ENCODE measurements at regions not wholly inside any gene's neighbourhood (a gene's known extent, or its start where the extent isn't known, plus 50 kb on each side); places are given as distances from the start of the nearest gene placed in this dataset.

- no peak for TF ChIP-seq CTCF (IDR thresholded peaks at IDR 0.05; ENCODE audit: extremely low read depth in 1 of 2, insufficient read depth in 1 of 2, low read depth in 1 of 2, low read length in 2 of 2)
- TF ChIP-seq POLR2AphosphoS5 (IDR thresholded peaks at IDR 0.05; ENCODE audit: insufficient read depth, low read depth, low read length) = no peak
Observed at GRCh38 chr11:113627297-113627696, 78.8 kb downstream of the TMPRSS5 start.

All from endothelial cell of umbilical vein (primary cell).